Gastroesophageal sphincter (tissue), 4 donors: ENCODE measurements at regions not wholly inside any gene's neighbourhood (a gene's known extent, or its start where the extent isn't known, plus 50 kb on each side); places are given as distances from the start of the nearest gene placed in this dataset.
"Not testable (repeated sequence)": the region's sequence is repeated elsewhere in the genome, so short reads cannot be mapped to it uniquely, and the experiment has no call there.

Experiments
- ATAC-seq: fragments of 150-250 bp; one replicate; pipeline ENCODE4 v1.9.1; 2016; ENCODE audit warnings: mild to moderate bottlenecking, moderate library complexity
- H3K27ac ChIP-seq, 4 donors: fragments of 200-600 bp; sonication (generic) in 3 of 4; 1 replicate in 3 of 4; 2 replicates in 1 of 4; pipeline ENCODE4 v1.5.1; 2016 to 2019
- H3K27me3 ChIP-seq: fragments of 200-600 bp; sonication (generic); one replicate; pipeline ENCODE4 v1.5.1; 2019
- H3K36me3 ChIP-seq, 2 donors: fragments of 200-600 bp; sonication (generic); one replicate each; pipeline ENCODE4 v1.5.1; 2019; ENCODE audit warnings: control low read depth in 1 of 2
- H3K4me1 ChIP-seq, 3 donors: fragments of 200-600 bp; sonication (generic); 1 replicate in 2 of 3; 2 replicates in 1 of 3; pipeline ENCODE4 v1.5.1; 2016 to 2019; ENCODE audit warnings: control low read depth in 2 of 3
- H3K4me3 ChIP-seq, 2 donors: fragments of 200-600 bp; sonication (generic); one replicate each; pipeline ENCODE4 v1.5.1; 2019; ENCODE audit warnings: mild to moderate bottlenecking in 1 of 2, moderate library complexity in 1 of 2
- H3K9me3 ChIP-seq, 3 donors: fragments of 200-600 bp; sonication (generic); one replicate each; pipeline ENCODE4 v1.5.1; 2017 to 2019; ENCODE audit warnings: control low read depth in 2 of 3
- EP300 ChIP-seq: sonication (generic); formaldehyde crosslinking; IDR thresholded peaks from one replicate; pipeline ENCODE4 v1.6.1; 2017; ENCODE audit warnings: antibody characterized with exemption, mild to moderate bottlenecking
- POLR2A ChIP-seq, 2 donors: fragments of 450-650 bp; IDR thresholded peaks; one replicate each; pipeline ENCODE4 v1.6.1; 2017; ENCODE audit warnings: antibody characterized with exemption in 2 of 2, mild to moderate bottlenecking in 2 of 2, moderate library complexity in 1 of 2
- POLR2AphosphoS5 ChIP-seq: sonication (generic); formaldehyde crosslinking; IDR thresholded peaks from one replicate; pipeline ENCODE4 v1.6.1; 2017; ENCODE audit warnings: antibody characterized with exemption
- WGBS, 2 donors: methylation state at CpG; one replicate each; pipeline ENCODE4 v1.1.5; 2018; ENCODE audit warnings: low coverage in 1 of 2; 5-methylcytosine and 5-hydroxymethylcytosine counted together
- TF ChIP-seq, protein P1 (sequence below), 4 experiments: fragments of 200-600 bp in 2 of 4; fragments of 450-650 bp in 2 of 4; sonication (generic) in 1 of 4; IDR thresholded peaks; one replicate each; pipeline ENCODE4 v1.5.1; 2017 to 2019; ENCODE audit warnings: antibody characterized with exemption in 4 of 4, mild to moderate bottlenecking in 2 of 4, moderate library complexity in 2 of 4

DNA sequence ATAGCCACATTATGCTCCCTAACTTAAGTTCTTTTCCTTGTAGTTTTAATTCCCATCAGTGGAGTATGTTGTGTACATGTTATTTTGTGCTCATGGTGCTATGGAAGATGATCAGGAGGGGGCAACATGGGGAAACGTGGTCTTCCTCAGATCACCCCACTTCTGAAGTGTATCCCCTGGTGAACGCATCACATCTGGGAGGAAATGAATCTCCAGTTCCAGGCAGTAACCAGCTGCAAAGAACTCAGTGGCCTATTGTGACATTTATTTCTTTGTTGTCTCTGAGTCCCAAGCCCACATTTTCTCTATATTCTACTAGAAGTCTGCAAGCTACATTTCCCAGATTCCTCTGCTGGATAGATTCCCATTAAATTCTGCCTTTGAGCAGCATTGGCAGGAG lies 217.0 kb downstream of the SATB1 start:
- 67 to 80% methylated on average over 2 of the region's 2 CpGs for WGBS, 2 donors
- Histone ChIP-seq H3K4me1 (no peaks in the 10 kb centered on the region), H3K27ac (no peak overlapping the region), H3K36me3 (no peaks in the 10 kb centered on the region), H3K9me3 (no peaks in the 10 kb centered on the region), H3K27me3 (no peaks in the 10 kb centered on the region), H3K4me3 (no peak overlapping the region)
- TF ChIP-seq POLR2A (IDR thresholded peaks at IDR 0.05) (no peak), EP300 (no peak), POLR2AphosphoS5 (no peak)
- TF ChIP-seq, protein P1, sequence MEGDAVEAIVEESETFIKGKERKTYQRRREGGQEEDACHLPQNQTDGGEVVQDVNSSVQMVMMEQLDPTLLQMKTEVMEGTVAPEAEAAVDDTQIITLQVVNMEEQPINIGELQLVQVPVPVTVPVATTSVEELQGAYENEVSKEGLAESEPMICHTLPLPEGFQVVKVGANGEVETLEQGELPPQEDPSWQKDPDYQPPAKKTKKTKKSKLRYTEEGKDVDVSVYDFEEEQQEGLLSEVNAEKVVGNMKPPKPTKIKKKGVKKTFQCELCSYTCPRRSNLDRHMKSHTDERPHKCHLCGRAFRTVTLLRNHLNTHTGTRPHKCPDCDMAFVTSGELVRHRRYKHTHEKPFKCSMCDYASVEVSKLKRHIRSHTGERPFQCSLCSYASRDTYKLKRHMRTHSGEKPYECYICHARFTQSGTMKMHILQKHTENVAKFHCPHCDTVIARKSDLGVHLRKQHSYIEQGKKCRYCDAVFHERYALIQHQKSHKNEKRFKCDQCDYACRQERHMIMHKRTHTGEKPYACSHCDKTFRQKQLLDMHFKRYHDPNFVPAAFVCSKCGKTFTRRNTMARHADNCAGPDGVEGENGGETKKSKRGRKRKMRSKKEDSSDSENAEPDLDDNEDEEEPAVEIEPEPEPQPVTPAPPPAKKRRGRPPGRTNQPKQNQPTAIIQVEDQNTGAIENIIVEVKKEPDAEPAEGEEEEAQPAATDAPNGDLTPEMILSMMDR (IDR thresholded peaks at IDR 0.05), result no peak
- no peak for ATAC-seq

DNA sequence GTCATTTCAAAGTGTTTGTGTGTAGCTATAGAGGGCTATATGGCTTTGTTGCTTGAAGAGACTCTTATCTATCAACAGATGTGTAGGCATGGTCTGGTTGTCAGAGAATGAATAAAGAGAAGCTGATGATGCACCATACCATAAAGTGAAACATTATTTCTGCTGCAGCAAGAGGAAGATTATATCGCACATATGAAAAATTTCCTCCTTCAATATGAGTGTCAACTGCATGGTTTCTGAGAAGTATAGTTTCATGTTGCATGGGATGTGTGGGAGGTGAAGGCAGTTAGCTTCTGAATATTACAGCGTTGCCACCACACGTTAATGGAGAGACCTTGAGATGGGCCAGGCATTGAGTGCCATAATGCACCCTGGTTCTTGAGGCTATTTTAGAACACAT lies 217.9 kb downstream of the SATB1 start:
- no peak overlapping the region for H3K27ac ChIP-seq
- H3K4me1 ChIP-seq, result no peaks in the 10 kb centered on the region
- TF ChIP-seq EP300 (no peak), POLR2A (IDR thresholded peaks at IDR 0.05) (no peak), POLR2AphosphoS5 (no peak)
- TF ChIP-seq, protein P1 (IDR thresholded peaks at IDR 0.05), result no peak
- no peak overlapping the region for H3K4me3 ChIP-seq
- no peaks in the 10 kb centered on the region for H3K27me3 ChIP-seq
- ATAC-seq, result no peak
- no peaks in the 10 kb centered on the region for H3K9me3 ChIP-seq
- WGBS, 2 donors, result 79 to 91% methylated on average over 3 of the region's 3 CpGs
- no peaks in the 10 kb centered on the region for H3K36me3 ChIP-seq

DNA sequence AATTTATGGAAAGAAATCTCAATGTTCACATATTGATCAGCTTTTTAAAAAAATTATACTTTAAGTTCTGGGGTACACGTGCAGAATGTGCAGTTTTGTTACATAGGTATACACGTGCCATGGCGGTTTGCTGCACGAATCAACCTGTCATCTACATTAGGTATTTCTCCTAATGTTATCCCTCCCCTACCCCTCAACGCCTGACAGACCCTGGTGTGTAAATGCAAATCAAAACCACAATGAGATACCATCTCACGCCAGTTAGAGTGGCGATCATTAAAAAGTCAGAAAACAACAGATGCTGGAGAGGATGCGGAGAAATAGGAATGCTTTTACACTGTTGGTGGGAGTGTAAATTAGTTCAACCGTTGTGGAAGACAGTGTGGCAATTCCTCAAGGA lies 219.4 kb downstream of the SATB1 start:
- not testable (repeated sequence) for H3K27me3 ChIP-seq, H3K9me3 ChIP-seq, H3K4me1 ChIP-seq, H3K4me3 ChIP-seq, ATAC-seq, H3K36me3 ChIP-seq, H3K27ac ChIP-seq
- WGBS, 2 donors, result 92 to 94% methylated on average over 5 to 8 of the region's 9 CpGs

DNA sequence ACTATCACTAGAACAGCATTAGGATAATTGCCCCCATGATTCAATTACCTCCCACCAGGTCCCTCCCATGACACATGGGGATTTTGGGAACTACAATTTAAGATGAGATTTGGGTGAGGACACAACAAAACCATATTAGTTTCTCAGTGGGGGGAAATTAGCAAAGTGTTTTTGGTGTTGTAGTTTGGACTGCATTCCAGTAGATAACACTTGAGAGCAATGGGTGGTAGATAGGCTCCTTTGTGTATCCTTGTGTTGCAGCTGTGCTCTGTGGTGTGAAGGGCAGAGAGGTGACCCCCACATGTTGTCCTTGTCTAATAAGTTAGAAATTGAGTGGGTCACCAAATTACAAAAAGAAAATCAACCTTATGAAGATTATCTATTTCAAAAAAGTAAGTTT lies 223.8 kb downstream of the SATB1 start:
- Histone ChIP-seq H3K27ac (no peak overlapping the region), H3K36me3 (no peaks in the 10 kb centered on the region), H3K4me3 (no peak overlapping the region), H3K9me3 (peaks cover 0 to 10% (median 0%) of the 10 kb centered on the region in 3 donors), H3K27me3 (no peaks in the 10 kb centered on the region), H3K4me1 (no peaks in the 10 kb centered on the region)
- no peak for ATAC-seq
- TF ChIP-seq POLR2AphosphoS5 (no peak), POLR2A (IDR thresholded peaks at IDR 0.05) (no peak), EP300 (no peak)
- TF ChIP-seq, protein P1 (IDR thresholded peaks at IDR 0.05), result no peak

DNA sequence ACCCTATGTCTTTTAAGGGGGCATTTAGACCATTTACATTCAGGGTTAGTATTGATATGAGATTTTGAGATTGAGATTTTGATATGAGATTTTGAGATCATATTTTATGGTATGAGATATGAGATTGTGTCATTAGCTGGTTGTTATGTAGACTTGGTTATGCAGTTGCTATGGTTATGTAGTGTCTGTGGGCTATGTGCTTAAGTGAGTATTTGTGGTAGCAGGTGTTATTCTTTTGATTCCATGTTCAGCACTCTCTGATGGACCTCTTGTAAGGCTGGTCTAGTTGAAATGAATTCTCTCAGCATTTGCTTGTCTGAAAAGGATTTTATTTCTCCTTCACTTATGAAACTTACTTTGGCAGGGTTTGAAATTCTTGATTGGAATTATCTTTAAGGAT lies 225.4 kb downstream of the SATB1 start:
- no peaks in the 10 kb centered on the region for H3K36me3 ChIP-seq
- TF ChIP-seq POLR2AphosphoS5 (no peak), POLR2A (IDR thresholded peaks at IDR 0.05) (no peak), EP300 (no peak)
- TF ChIP-seq, protein P1 (IDR thresholded peaks at IDR 0.05), result no peak
- no peak for ATAC-seq
- peaks cover 0 to 13% (median 0%) of the 10 kb centered on the region in 3 donors for H3K9me3 ChIP-seq
- H3K4me3 ChIP-seq, result no peak overlapping the region
- no peaks in the 10 kb centered on the region for H3K4me1 ChIP-seq
- no peaks in the 10 kb centered on the region for H3K27me3 ChIP-seq
- H3K27ac ChIP-seq, result no peak overlapping the region

DNA sequence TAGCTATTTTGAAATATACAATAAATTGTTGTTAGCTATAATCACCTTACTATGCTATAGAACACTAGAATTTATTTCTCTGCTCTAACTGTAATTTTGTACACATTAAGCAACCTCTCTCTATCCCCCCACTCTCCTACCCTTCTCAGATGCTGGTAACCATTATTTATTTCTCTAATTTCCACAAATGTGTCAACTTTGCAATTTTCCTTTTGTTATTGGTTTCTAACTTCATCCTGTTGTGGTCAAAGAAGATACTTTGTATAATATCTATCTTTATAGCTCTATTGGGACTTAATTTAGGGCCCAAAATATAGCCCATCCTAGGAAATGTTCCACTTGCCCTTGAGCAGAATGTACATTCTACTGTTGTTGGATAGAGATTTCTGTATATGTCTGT lies 229.3 kb downstream of the SATB1 start:
- Histone ChIP-seq H3K4me1 (no peaks in the 10 kb centered on the region), H3K4me3 (no peak overlapping the region), H3K27me3 (no peaks in the 10 kb centered on the region), H3K36me3 (no peaks in the 10 kb centered on the region), H3K9me3 (peaks cover 0 to 13% (median 0%) of the 10 kb centered on the region in 3 donors), H3K27ac (no peak overlapping the region)
- no peak for ATAC-seq
- TF ChIP-seq EP300, result no peak
- no peak for TF ChIP-seq POLR2AphosphoS5
- TF ChIP-seq POLR2A (IDR thresholded peaks at IDR 0.05), result no peak
- TF ChIP-seq, protein P1 (IDR thresholded peaks at IDR 0.05), result no peak
